Smooth muscle cell (in vitro differentiated cells): ENCODE measurements at regions not wholly inside any gene's neighbourhood (a gene's known extent, or its start where the extent isn't known, plus 50 kb on each side); places are given as distances from the start of the nearest gene placed in this dataset.

Experiments used
- DNase-seq: peaks from one replicate; lab custom pipeline; 2025; ENCODE audit not compliant: unreplicated experiment; lab: John Stamatoyannopoulos, UW
- H2AFZ ChIP-seq: fragments of 200-600 bp; sonication (generic); 2 replicates; pipeline ENCODE4 v1.6.0; 2016; ENCODE audit warnings: antibody characterized with exemption, low read depth, mild to moderate bottlenecking
- H3F3A ChIP-seq: fragments of 200-600 bp; sonication (generic); 2 replicates; pipeline ENCODE4 v1.6.0; 2017; ENCODE audit warnings: antibody characterized with exemption, low read depth
- H3K27ac ChIP-seq: fragments of 200-600 bp; sonication (generic); 2 replicates; pipeline ENCODE4 v1.5.1; 2016; ENCODE audit warnings: low read depth, mild to moderate bottlenecking
- H3K27me3 ChIP-seq: fragments of 200-600 bp; sonication (generic); 2 replicates; pipeline ENCODE4 v1.6.1; 2016; ENCODE audit warnings: low read depth, mild to moderate bottlenecking
- H3K36me3 ChIP-seq: fragments of 200-600 bp; sonication (generic); 2 replicates; pipeline ENCODE4 v1.5.1; 2016; ENCODE audit warnings: low read depth
- H3K4me1 ChIP-seq: fragments of 200-600 bp; sonication (generic); 2 replicates; pipeline ENCODE4 v1.5.1; 2016; ENCODE audit warnings: low read depth
- H3K4me2 ChIP-seq: fragments of 200-600 bp; sonication (generic); 2 replicates; pipeline ENCODE4 v1.6.0; 2016; ENCODE audit warnings: mild to moderate bottlenecking
- H3K4me3 ChIP-seq: fragments of 200-600 bp; sonication (generic); 2 replicates; pipeline ENCODE4 v1.5.1; 2016; ENCODE audit warnings: mild to moderate bottlenecking
- H3K79me2 ChIP-seq: fragments of 200-600 bp; sonication (generic); 2 replicates; pipeline ENCODE4 v1.6.0; 2016; ENCODE audit warnings: low read depth, mild to moderate bottlenecking
- H3K9ac ChIP-seq: fragments of 200-600 bp; sonication (generic); 2 replicates; pipeline ENCODE4 v1.6.0; 2016; ENCODE audit warnings: low read depth
- H3K9me3 ChIP-seq: fragments of 200-600 bp; sonication (generic); replicated peaks from 2 replicates; pipeline ENCODE4 v1.5.1; 2016; ENCODE audit warnings: low read depth
- H4K20me1 ChIP-seq: fragments of 200-600 bp; sonication (generic); 2 replicates; pipeline ENCODE4 v1.6.0; 2016; ENCODE audit warnings: low read depth
- WGBS: methylation state at CpG from one replicate; pipeline ENCODE4 v1.1.7; 2016; ENCODE audit warnings: low lambda C conversion rate; 5-methylcytosine and 5-hydroxymethylcytosine counted together
- TF ChIP-seq, protein P1 (sequence below): fragments of 200-600 bp; sonication (generic); IDR thresholded peaks from 2 replicates; pipeline ENCODE4 v1.5.1; 2017; ENCODE audit warnings: borderline replicate concordance, mild to moderate bottlenecking, antibody characterized with exemption; ENCODE audit not compliant: insufficient read depth, poor library complexity, severe bottlenecking

DNA sequence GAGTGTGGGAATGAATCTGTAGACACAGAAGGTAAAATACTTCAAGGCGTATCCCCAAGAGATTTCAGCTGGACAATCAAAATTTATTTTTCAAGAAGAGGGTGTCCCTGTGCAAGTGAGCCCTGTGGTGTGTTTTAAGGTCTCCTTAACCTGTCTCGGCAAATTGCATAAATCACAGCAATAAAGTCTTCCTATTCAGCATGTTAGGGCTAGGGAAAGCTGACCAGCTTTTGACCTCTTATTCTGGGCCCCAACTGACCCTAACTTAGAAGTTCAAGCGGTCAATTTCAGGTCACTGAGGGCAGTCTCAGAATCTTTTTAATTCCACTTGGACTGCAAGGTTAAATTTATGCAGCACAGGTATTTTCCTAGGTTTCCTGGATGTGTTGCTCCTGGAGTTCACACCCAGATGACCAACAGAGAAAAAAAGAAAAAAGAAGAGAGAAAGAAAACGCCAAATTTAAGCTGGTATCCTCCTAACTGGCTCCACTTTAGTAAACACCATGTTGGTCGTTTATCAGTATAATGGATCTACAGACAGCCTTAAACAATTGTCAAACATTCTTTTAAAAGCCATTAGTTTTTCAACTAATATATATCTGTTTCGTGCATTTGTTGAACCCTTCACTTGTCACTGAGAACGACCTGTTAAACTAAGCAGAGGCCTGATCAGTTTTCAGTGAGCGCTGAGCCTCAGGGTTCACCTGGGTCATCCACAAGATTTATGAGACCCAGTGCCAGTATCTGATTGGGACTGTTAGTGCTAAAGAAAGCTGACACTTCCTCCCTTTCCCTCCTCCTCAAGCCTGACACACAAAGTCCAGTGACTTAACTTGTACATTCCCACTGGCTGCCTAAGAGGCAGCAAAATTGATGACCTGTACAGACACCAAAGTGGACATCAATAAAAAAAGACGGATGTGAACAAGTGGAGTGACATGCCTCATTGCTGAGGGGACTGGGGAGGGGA is 546.1 kb downstream of the NR2F1-AS1 start:
- no peak overlapping the region for H3K4me2 ChIP-seq
- H3K27me3 ChIP-seq = peaks cover 7% of the 10 kb centered on the region
- 64% methylated on average over 9 of the region's 9 CpGs for WGBS
- no peaks in the 10 kb centered on the region for H3K36me3 ChIP-seq
- no peaks in the 10 kb centered on the region for H3F3A ChIP-seq
- no peaks in the 10 kb centered on the region for H3K79me2 ChIP-seq
- no peaks in the 10 kb centered on the region for H3K9me3 ChIP-seq
- H3K4me1 ChIP-seq = no peaks in the 10 kb centered on the region
- no peak overlapping the region for H3K4me3 ChIP-seq
- no peak overlapping the region for H2AFZ ChIP-seq
- no peak overlapping the region for H3K9ac ChIP-seq
- no peak overlapping the region for H3K27ac ChIP-seq
- no peaks in the 10 kb centered on the region for H4K20me1 ChIP-seq
- no peak for DNase-seq
- TF ChIP-seq, protein P1, sequence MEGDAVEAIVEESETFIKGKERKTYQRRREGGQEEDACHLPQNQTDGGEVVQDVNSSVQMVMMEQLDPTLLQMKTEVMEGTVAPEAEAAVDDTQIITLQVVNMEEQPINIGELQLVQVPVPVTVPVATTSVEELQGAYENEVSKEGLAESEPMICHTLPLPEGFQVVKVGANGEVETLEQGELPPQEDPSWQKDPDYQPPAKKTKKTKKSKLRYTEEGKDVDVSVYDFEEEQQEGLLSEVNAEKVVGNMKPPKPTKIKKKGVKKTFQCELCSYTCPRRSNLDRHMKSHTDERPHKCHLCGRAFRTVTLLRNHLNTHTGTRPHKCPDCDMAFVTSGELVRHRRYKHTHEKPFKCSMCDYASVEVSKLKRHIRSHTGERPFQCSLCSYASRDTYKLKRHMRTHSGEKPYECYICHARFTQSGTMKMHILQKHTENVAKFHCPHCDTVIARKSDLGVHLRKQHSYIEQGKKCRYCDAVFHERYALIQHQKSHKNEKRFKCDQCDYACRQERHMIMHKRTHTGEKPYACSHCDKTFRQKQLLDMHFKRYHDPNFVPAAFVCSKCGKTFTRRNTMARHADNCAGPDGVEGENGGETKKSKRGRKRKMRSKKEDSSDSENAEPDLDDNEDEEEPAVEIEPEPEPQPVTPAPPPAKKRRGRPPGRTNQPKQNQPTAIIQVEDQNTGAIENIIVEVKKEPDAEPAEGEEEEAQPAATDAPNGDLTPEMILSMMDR = no peak

DNA sequence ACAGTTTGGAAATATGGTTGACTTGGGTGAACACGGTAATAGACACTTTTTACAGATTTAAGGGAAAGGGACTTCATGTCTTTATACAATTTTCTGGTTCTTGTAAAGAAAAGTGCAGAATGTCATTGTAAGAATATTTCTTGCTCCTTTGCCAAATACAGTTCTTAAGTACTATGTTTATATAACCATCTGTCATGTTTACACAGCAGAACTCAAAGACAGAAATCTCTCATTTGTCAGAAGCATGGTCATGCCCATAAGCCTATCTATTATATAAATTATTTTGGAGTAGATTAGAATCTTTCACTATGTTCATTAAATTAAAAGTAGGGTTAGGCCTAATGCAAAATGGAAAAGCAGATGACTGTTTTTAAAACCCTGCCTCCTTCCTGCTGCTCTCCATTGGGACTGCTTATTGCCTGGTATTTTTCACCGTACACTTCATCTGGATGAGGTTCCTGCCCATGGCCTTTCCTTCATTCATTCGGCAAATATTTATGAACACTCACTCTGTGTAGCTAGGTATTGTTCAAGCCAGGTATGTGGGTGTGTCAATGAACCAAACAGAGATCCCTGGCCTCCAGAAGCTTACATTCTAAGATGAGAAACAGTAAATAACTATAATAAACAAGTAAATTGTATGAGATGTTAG is 558.1 kb downstream of the NR2F1-AS1 start:
- no peak overlapping the region for H3K27ac ChIP-seq
- WGBS = 76% methylated on average over 3 of the region's 3 CpGs

DNA sequence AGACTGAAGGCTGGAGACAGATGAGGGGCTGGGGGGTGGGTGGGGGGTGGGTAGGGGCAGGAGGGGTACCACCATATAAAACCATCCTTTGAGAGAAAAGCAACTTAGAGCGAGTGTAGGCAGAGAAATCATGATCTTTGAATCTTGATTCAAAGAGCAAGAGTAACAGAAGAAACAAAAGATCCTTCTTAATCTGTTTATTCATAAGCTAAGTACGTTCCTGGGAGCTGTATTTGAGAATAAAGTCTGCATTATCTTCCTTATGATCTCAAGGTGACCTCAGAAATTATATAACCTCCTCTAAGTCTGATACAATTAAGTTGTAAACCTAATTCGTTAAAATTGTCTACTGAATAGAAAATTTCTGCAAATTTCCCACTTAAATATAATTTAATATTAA is 558.8 kb downstream of the NR2F1-AS1 start:
- Histone ChIP-seq H3K79me2 (no peaks in the 10 kb centered on the region), H3K27ac (no peak overlapping the region), H3K9ac (no peak overlapping the region), H4K20me1 (no peaks in the 10 kb centered on the region), H3K4me1 (no peaks in the 10 kb centered on the region), H3K4me3 (no peak overlapping the region), H3K9me3 (no peaks in the 10 kb centered on the region), H2AFZ (no peak overlapping the region), H3F3A (no peaks in the 10 kb centered on the region), H3K4me2 (no peak overlapping the region), H3K36me3 (no peaks in the 10 kb centered on the region), H3K27me3 (no peaks in the 10 kb centered on the region)
- TF ChIP-seq, protein P1 = no peak
- DNase-seq = no peak
- WGBS = 92% methylated on average over 3 of the region's 3 CpGs

More for the DNA sequence above, 558.1 kb downstream of the NR2F1-AS1 start:
- Histone ChIP-seq H3K36me3 (no peaks in the 10 kb centered on the region), H3K27me3 (no peaks in the 10 kb centered on the region), H3K9ac (no peak overlapping the region), H4K20me1 (no peaks in the 10 kb centered on the region), H2AFZ (peak overlapping the region; percentile 38), H3K79me2 (no peaks in the 10 kb centered on the region), H3K4me2 (no peak overlapping the region), H3K9me3 (no peaks in the 10 kb centered on the region), H3K4me3 (no peak overlapping the region), H3F3A (no peaks in the 10 kb centered on the region), H3K4me1 (no peaks in the 10 kb centered on the region)
- TF ChIP-seq, protein P1 = no peak
- no peak for DNase-seq
